H9 (cell line): ENCODE measurements at regions not wholly inside any gene's neighbourhood (a gene's known extent, or its start where the extent isn't known, plus 50 kb on each side); places are given as distances from the start of the nearest gene placed in this dataset.

Experiments used
- DNase-seq: peaks from one replicate; pipeline ENCODE4 v3.0.0-alpha.2; 2017
- H2AFZ ChIP-seq: one replicate; pipeline ENCODE4 v1.6.1; 2013; ENCODE audit warnings: mild to moderate bottlenecking, low read length, control low read depth, moderate library complexity
- H2AK5ac ChIP-seq: 2 replicates; pipeline ENCODE4 v1.6.1; 2013; ENCODE audit warnings: low read length, control low read depth, mixed read lengths; ENCODE audit not compliant: insufficient read length
- H2BK120ac ChIP-seq: one replicate; pipeline ENCODE4 v1.6.1; 2013; ENCODE audit warnings: low read depth, mild to moderate bottlenecking, low read length, control low read depth, inconsistent platforms; ENCODE audit not compliant: poor library complexity, severe bottlenecking
- H2BK12ac ChIP-seq: 2 replicates; pipeline ENCODE4 v1.6.1; 2013; ENCODE audit warnings: low read length, control low read depth, mixed read lengths, low read depth; ENCODE audit not compliant: insufficient read length
- H2BK15ac ChIP-seq: 2 replicates; pipeline ENCODE4 v1.6.1; 2013; ENCODE audit warnings: low read depth, low read length, control low read depth
- H2BK20ac ChIP-seq: one replicate; pipeline ENCODE4 v1.6.1; 2013; ENCODE audit warnings: low read depth, mild to moderate bottlenecking, low read length, control low read depth, inconsistent platforms; ENCODE audit not compliant: poor library complexity, severe bottlenecking
- H2BK5ac ChIP-seq: 2 replicates; pipeline ENCODE4 v1.6.1; 2013; ENCODE audit warnings: low read length, control low read depth, mixed read lengths; ENCODE audit not compliant: insufficient read length
- H3K14ac ChIP-seq: 2 replicates; pipeline ENCODE4 v1.6.1; 2013; ENCODE audit warnings: low read length, control low read depth; ENCODE audit not compliant: insufficient read depth
- H3K18ac ChIP-seq: 2 replicates; pipeline ENCODE4 v1.6.1; 2013; ENCODE audit warnings: low read depth, mild to moderate bottlenecking, mixed read lengths, low read length, control low read depth; ENCODE audit not compliant: insufficient read length
- H3K23ac ChIP-seq: 2 replicates; pipeline ENCODE4 v1.6.1; 2013; ENCODE audit warnings: low read length, control low read depth, mixed read lengths, low read depth; ENCODE audit not compliant: insufficient read length
- H3K23me2 ChIP-seq: 2 replicates; pipeline ENCODE4 v1.6.1; 2013; ENCODE audit warnings: low read depth, mild to moderate bottlenecking, mixed read lengths, low read length, control low read depth; ENCODE audit not compliant: insufficient read length, poor library complexity, severe bottlenecking
- H3K27ac ChIP-seq: 2 replicates; pipeline ENCODE4 v1.5.1; 2013; ENCODE audit warnings: low read length, control low read depth, mixed read lengths, low read depth; ENCODE audit not compliant: insufficient read length
- H3K27me3 ChIP-seq: 2 replicates; pipeline ENCODE4 v1.6.1; 2013; ENCODE audit warnings: low read length, control low read depth, inconsistent platforms; ENCODE audit not compliant: insufficient read depth
- H3K4ac ChIP-seq: 2 replicates; pipeline ENCODE4 v1.6.1; 2013; ENCODE audit warnings: low read depth, mild to moderate bottlenecking, control low read depth, inconsistent platforms, low read length, moderate library complexity
- H3K4me1 ChIP-seq: 2 replicates; pipeline ENCODE4 v1.6.1; 2013; ENCODE audit warnings: low read length, control low read depth, inconsistent platforms; ENCODE audit not compliant: insufficient read depth
- H3K4me2 ChIP-seq: 2 replicates; pipeline ENCODE4 v1.6.1; 2013; ENCODE audit warnings: low read length, control low read depth, mixed read lengths; ENCODE audit not compliant: insufficient read length, insufficient read depth
- H3K56ac ChIP-seq: 2 replicates; pipeline ENCODE4 v1.6.1; 2013; ENCODE audit warnings: low read depth, mild to moderate bottlenecking, mixed read lengths, low read length, control low read depth; ENCODE audit not compliant: insufficient read length
- H3K79me1 ChIP-seq: 2 replicates; pipeline ENCODE4 v1.6.1; 2013; ENCODE audit warnings: low read depth, mild to moderate bottlenecking, moderate library complexity, low read length, control low read depth, inconsistent platforms; ENCODE audit not compliant: insufficient read depth, poor library complexity, severe bottlenecking
- H3K79me2 ChIP-seq: 2 replicates; pipeline ENCODE4 v1.6.1; 2013; ENCODE audit warnings: low read length, control low read depth, inconsistent platforms; ENCODE audit not compliant: insufficient read depth
- H3K9ac ChIP-seq: 2 replicates; pipeline ENCODE4 v1.6.1; 2013; ENCODE audit warnings: low read length, control low read depth, mixed read lengths; ENCODE audit not compliant: insufficient read length; ENCODE audit errors: extremely low read depth
- H3K9me3 ChIP-seq: one replicate; pipeline ENCODE4 v1.6.1; 2013; ENCODE audit warnings: low read depth, low read length, inconsistent platforms; ENCODE audit not compliant: control insufficient read depth
- H3T11ph ChIP-seq: one replicate; pipeline ENCODE4 v1.6.1; 2013; ENCODE audit warnings: mild to moderate bottlenecking, low read length, control low read depth, inconsistent platforms
- H4K20me1 ChIP-seq: one replicate; pipeline ENCODE4 v1.6.1; 2013; ENCODE audit not compliant: control insufficient read depth, insufficient read length, insufficient read depth
- H4K5ac ChIP-seq: 2 replicates; pipeline ENCODE4 v1.6.1; 2013; ENCODE audit warnings: low read depth, mild to moderate bottlenecking, mixed read lengths, low read length, control low read depth; ENCODE audit not compliant: insufficient read length
- H4K8ac ChIP-seq: replicated peaks from 2 replicates; pipeline ENCODE4 v1.6.1; 2013; ENCODE audit warnings: low read length, control low read depth, mixed read lengths, low read depth; ENCODE audit not compliant: insufficient read length
- H4K91ac ChIP-seq: 2 replicates; pipeline ENCODE4 v1.6.1; 2013; ENCODE audit warnings: low read depth, mild to moderate bottlenecking, moderate library complexity, mixed read lengths, low read length, control low read depth; ENCODE audit not compliant: insufficient read length
- H3K27ac Mint-ChIP-seq, 3 experiments: 2 replicates in 2 of 3; 3 replicates in 1 of 3; pipeline ENCODE4 v1.8.0; 2020 to 2021; ENCODE audit warnings: mixed read lengths in 3 of 3, mild to moderate bottlenecking in 1 of 3, moderate library complexity in 1 of 3
- H3K27me3 Mint-ChIP-seq: 2 replicates; pipeline ENCODE4 v1.8.0; 2021; ENCODE audit warnings: low read depth, mild to moderate bottlenecking, moderate library complexity, mixed read lengths
- H3K36me3 Mint-ChIP-seq, 3 experiments: 2 replicates in 2 of 3; 3 replicates in 1 of 3; pipeline ENCODE4 v1.8.0; 2020 to 2021; ENCODE audit warnings: low read depth in 3 of 3, mixed read lengths in 3 of 3; ENCODE audit not compliant: insufficient read depth in 1 of 3
- H3K4me1 Mint-ChIP-seq, 2 experiments: 2 replicates each; pipeline ENCODE4 v1.8.0; 2020; ENCODE audit warnings: mixed read lengths in 2 of 2
- H3K4me3 Mint-ChIP-seq, 2 experiments: 2 replicates in 1 of 2; 3 replicates in 1 of 2; pipeline ENCODE4 v1.8.0; 2020 to 2021; ENCODE audit warnings: mild to moderate bottlenecking in 2 of 2, mixed read lengths in 2 of 2, moderate library complexity in 1 of 2
- H3K9me3 Mint-ChIP-seq, 2 experiments: 2 replicates in 1 of 2; 3 replicates in 1 of 2; pipeline ENCODE4 v1.8.0; 2020; ENCODE audit warnings: mild to moderate bottlenecking in 2 of 2, mixed read lengths in 2 of 2, moderate library complexity in 1 of 2
- CTCF ChIP-seq: fragments of 200-600 bp; sonication (generic); conservative IDR thresholded peaks from 3 replicates; pipeline ENCODE4 v1.8.0; 2021; ENCODE audit warnings: antibody characterized with exemption, mild to moderate bottlenecking
- WGBS: extraction: QIAGEN DNeasy Blood & Tissue Kit; methylation state at CpG from one replicate; pipeline ENCODE4 v1.1.7; 2013; ENCODE audit warnings: missing lambda C conversion rate, low lambda C conversion rate, mixed read lengths; ENCODE audit not compliant: insufficient read length; ENCODE audit errors: extremely low coverage; 5-methylcytosine and 5-hydroxymethylcytosine counted together

- Histone ChIP-seq H3K79me1 (no peaks in the 10 kb centered on the region), H3T11ph (no peak overlapping the region), H3K14ac (peak overlapping the region; percentile 55; the same call in 1 of the 2 replicates), H3K4me1 (peaks cover 2% of the 10 kb centered on the region; the same call in 1 of the 2 replicates), H3K79me2 (no peaks in the 10 kb centered on the region), H4K20me1 (no peaks in the 10 kb centered on the region), H2BK12ac (no peak overlapping the region), H2AK5ac (no peak overlapping the region), H3K23me2 (peaks cover 19% of the 10 kb centered on the region), H2BK15ac (no peak overlapping the region), H3K18ac (peak overlapping the region; percentile 43), H4K91ac (no peak overlapping the region), H3K4me2 (peak overlapping the region; percentile 65), H3K27ac (no peak overlapping the region), H4K8ac (no peak overlapping the region), H4K5ac (no peak overlapping the region), H3K9ac (peak overlapping the region; percentile 68), H2AFZ (peak overlapping the region; percentile 99), H3K27me3 (no peaks in the 10 kb centered on the region; the same call in 1 of the 2 replicates), H2BK120ac (no peak overlapping the region), H3K4ac (no peak overlapping the region), H3K23ac (no peak overlapping the region), H3K56ac (no peak overlapping the region), H2BK20ac (no peak overlapping the region), H2BK5ac (no peak overlapping the region), H3K9me3 (no peaks in the 10 kb centered on the region)
- TF ChIP-seq CTCF: peak; percentile 96
- Mint-ChIP-seq H3K9me3 (no peaks in the 10 kb centered on the region; a peak in 3 of 5 replicates), H3K4me3 (peak overlapping the region; percentile 81 to 84), H3K27me3 (peaks cover 20% of the 10 kb centered on the region), H3K27ac (peak overlapping the region; percentile 33 to 86 (median 81); a peak in 6 of 7 replicates), H3K36me3 (no peaks in the 10 kb centered on the region), H3K4me1 (peaks cover 22 to 29% of the 10 kb centered on the region in 2 experiments)
- WGBS: no CpG with 5 or more reads among the region's 20 CpGs
- peak; percentile 92 for DNase-seq
Observed at GRCh38 chr11:10933455-10934292, 75.8 kb upstream of the ZBED5 start.
